ENCODE measurements at regions not wholly inside any gene's neighbourhood (a gene's known extent, or its start where the extent isn't known, plus 50 kb on each side); places are given as distances from the start of the nearest gene placed in this dataset.

GRCh38 chr3:161602475-161602874 is 105.9 kb downstream of the OTOL1 start:
- POLR2A ChIA-PET, result no interaction called here
- Histone ChIP-seq H3K9me3 (ENCODE audit: control insufficient read depth, insufficient read depth, low read depth, low read length) (no peaks in the 10 kb centered on the region), H3K4me3 (ENCODE audit: low read depth, low read length) (no peak overlapping the region), H3K27ac (ENCODE audit: extremely low read depth, low read depth, low read length) (no peak overlapping the region), H3K36me3 (ENCODE audit: control insufficient read depth in 2 of 2, insufficient read depth in 1 of 2, low read length in 2 of 2) (no peaks in the 10 kb centered on the region), H3K4me1 (ENCODE audit: control insufficient read depth, insufficient read depth, low read length) (no peaks in the 10 kb centered on the region)
- CTCF ChIA-PET, result no interaction called here
- TF ChIP-seq ZNF2 (tag by site-specific recombination; IDR thresholded peaks at IDR 0.05), result no peak
- no peak for TF ChIP-seq ZNF677 (tag by site-specific recombination; IDR thresholded peaks at IDR 0.05)
- no peak for TF ChIP-seq TCF7L2 (IDR thresholded peaks at IDR 0.05; ENCODE audit: borderline replicate concordance, low read depth, low read length)
- no peak for TF ChIP-seq ZNF473 (tag by site-specific recombination; IDR thresholded peaks at IDR 0.05)
- TF ChIP-seq ZNF169 (tag by site-specific recombination; IDR thresholded peaks at IDR 0.05), result no peak
- no peak for TF ChIP-seq HOXA7 (CRISPR knock-in tag; IDR thresholded peaks at IDR 0.05; ENCODE audit: borderline replicate concordance)
- TF ChIP-seq ZNF138 (tag by site-specific recombination; IDR thresholded peaks at IDR 0.05; ENCODE audit: borderline replicate concordance), result no peak

GRCh38 chr3:161602918-161603317 is 106.3 kb downstream of the OTOL1 start:
- no peak overlapping the region for H3K27ac ChIP-seq (ENCODE audit: extremely low read depth, low read depth, low read length)
- H3K4me1 ChIP-seq (ENCODE audit: control insufficient read depth, insufficient read depth, low read length), result no peaks in the 10 kb centered on the region
- ChIA-PET POLR2A (no interaction called here), CTCF (no interaction called here)
- H3K36me3 ChIP-seq (ENCODE audit: control insufficient read depth in 2 of 2, insufficient read depth in 1 of 2, low read length in 2 of 2), result no peaks in the 10 kb centered on the region
- no peak for TF ChIP-seq ZNF416 (tag by site-specific recombination; IDR thresholded peaks at IDR 0.05)
- TF ChIP-seq KLF9 (tag by site-specific recombination; IDR thresholded peaks at IDR 0.05; ENCODE audit: low read depth), result no peak
- no peak for TF ChIP-seq HOXC10 (CRISPR knock-in tag; IDR thresholded peaks at IDR 0.05)
- TF ChIP-seq GLIS2 (tag by site-specific recombination; IDR thresholded peaks at IDR 0.05), result no peak
- no peaks in the 10 kb centered on the region for H3K9me3 ChIP-seq (ENCODE audit: control insufficient read depth, insufficient read depth, low read depth, low read length)
- no peak overlapping the region for H3K4me3 ChIP-seq (ENCODE audit: low read depth, low read length)

GRCh38 chr3:161607056-161607455 is 110.4 kb downstream of the OTOL1 start:
- Histone ChIP-seq H3K4me1 (ENCODE audit: control insufficient read depth, insufficient read depth, low read length) (no peaks in the 10 kb centered on the region), H3K9me3 (ENCODE audit: control insufficient read depth, insufficient read depth, low read depth, low read length) (no peaks in the 10 kb centered on the region), H3K4me3 (ENCODE audit: low read depth, low read length) (no peak overlapping the region), H3K36me3 (ENCODE audit: control insufficient read depth in 2 of 2, insufficient read depth in 1 of 2, low read length in 2 of 2) (no peaks in the 10 kb centered on the region), H3K27ac (ENCODE audit: extremely low read depth, low read depth, low read length) (no peak overlapping the region)
- ChIA-PET CTCF (no interaction called here), POLR2A (no interaction called here)
- TF ChIP-seq SCRT1 (tag by site-specific recombination; IDR thresholded peaks at IDR 0.05; ENCODE audit: borderline replicate concordance), result no peak
- TF ChIP-seq ZNF530 (tag by site-specific recombination; IDR thresholded peaks at IDR 0.05; ENCODE audit: low read depth), result no peak

- no peaks in the 10 kb centered on the region for H3K4me1 ChIP-seq (ENCODE audit: control insufficient read depth, insufficient read depth, low read length)
- H3K9me3 ChIP-seq (ENCODE audit: control insufficient read depth, insufficient read depth, low read depth, low read length), result no peaks in the 10 kb centered on the region
- TF ChIP-seq ZBTB1 (tag by site-specific recombination; IDR thresholded peaks at IDR 0.05), result no peak
- no peak for TF ChIP-seq ZNF621 (tag by site-specific recombination; IDR thresholded peaks at IDR 0.05)
- no peak for TF ChIP-seq ZNF658 (tag by site-specific recombination; IDR thresholded peaks at IDR 0.05)
- TF ChIP-seq BCL11B (tag by site-specific recombination; IDR thresholded peaks at IDR 0.05; ENCODE audit: low read depth), result no peak
- POLR2A ChIA-PET, result no interaction called here
- H3K36me3 ChIP-seq (ENCODE audit: control insufficient read depth in 2 of 2, insufficient read depth in 1 of 2, low read length in 2 of 2), result no peaks in the 10 kb centered on the region
- H3K4me3 ChIP-seq (ENCODE audit: low read depth, low read length), result no peak overlapping the region
- CTCF ChIA-PET, result no interaction called here
- H3K27ac ChIP-seq (ENCODE audit: extremely low read depth, low read depth, low read length), result no peak overlapping the region
Measured at GRCh38 chr3:161619351-161619750, 122.7 kb downstream of the OTOL1 start.

- H3K4me3 ChIP-seq (ENCODE audit: low read depth, low read length), result no peak overlapping the region
- H3K4me1 ChIP-seq (ENCODE audit: control insufficient read depth, insufficient read depth, low read length), result no peaks in the 10 kb centered on the region
- H3K36me3 ChIP-seq (ENCODE audit: control insufficient read depth in 2 of 2, insufficient read depth in 1 of 2, low read length in 2 of 2), result no peaks in the 10 kb centered on the region
- ChIA-PET POLR2A (no interaction called here), CTCF (no interaction called here)
- TF ChIP-seq REST (tag by site-specific recombination; IDR thresholded peaks at IDR 0.05) (peak; percentile 88), INSM2 (tag by site-specific recombination; IDR thresholded peaks at IDR 0.05) (no peak), ZNF174 (tag by site-specific recombination; IDR thresholded peaks at IDR 0.05) (no peak), ZFP41 (tag by site-specific recombination; IDR thresholded peaks at IDR 0.05; ENCODE audit: borderline replicate concordance) (no peak), ZNF571 (tag by site-specific recombination; IDR thresholded peaks at IDR 0.05) (no peak)
- no peak overlapping the region for H3K27ac ChIP-seq (ENCODE audit: extremely low read depth, low read depth, low read length)
- H3K9me3 ChIP-seq (ENCODE audit: control insufficient read depth, insufficient read depth, low read depth, low read length), result no peaks in the 10 kb centered on the region
Measured at GRCh38 chr3:161630794-161631193, 134.2 kb downstream of the OTOL1 start.
